Fibroblast of villous mesenchyme (primary cell): ENCODE measurements at regions not wholly inside any gene's neighbourhood (a gene's known extent, or its start where the extent isn't known, plus 50 kb on each side); places are given as distances from the start of the nearest gene placed in this dataset.

Experiments
- DNase-seq: peaks from one replicate; pipeline ENCODE4 v3.0.0-alpha.2; 2010; ENCODE audit warnings: low read depth
- H3K4me3 ChIP-seq: 2 replicates; pipeline ENCODE4 v1.5.1; 2011; ENCODE audit warnings: low read depth, mild to moderate bottlenecking, low read length
- CTCF ChIP-seq: IDR thresholded peaks from 2 replicates; pipeline ENCODE4 v1.5.1; 2012; ENCODE audit warnings: low read depth, mild to moderate bottlenecking, low read length; ENCODE audit not compliant: insufficient read depth

GRCh38 chr11:25730230-25730629 is 601.7 kb upstream of the ANO3 start:
- TF ChIP-seq CTCF = no peak
- DNase-seq = no peak
- H3K4me3 ChIP-seq = no peak overlapping the region

GRCh38 chr11:25733777-25734176 is 598.2 kb upstream of the ANO3 start:
- H3K4me3 ChIP-seq = no peak overlapping the region
- no peak for TF ChIP-seq CTCF
- no peak for DNase-seq

DNA sequence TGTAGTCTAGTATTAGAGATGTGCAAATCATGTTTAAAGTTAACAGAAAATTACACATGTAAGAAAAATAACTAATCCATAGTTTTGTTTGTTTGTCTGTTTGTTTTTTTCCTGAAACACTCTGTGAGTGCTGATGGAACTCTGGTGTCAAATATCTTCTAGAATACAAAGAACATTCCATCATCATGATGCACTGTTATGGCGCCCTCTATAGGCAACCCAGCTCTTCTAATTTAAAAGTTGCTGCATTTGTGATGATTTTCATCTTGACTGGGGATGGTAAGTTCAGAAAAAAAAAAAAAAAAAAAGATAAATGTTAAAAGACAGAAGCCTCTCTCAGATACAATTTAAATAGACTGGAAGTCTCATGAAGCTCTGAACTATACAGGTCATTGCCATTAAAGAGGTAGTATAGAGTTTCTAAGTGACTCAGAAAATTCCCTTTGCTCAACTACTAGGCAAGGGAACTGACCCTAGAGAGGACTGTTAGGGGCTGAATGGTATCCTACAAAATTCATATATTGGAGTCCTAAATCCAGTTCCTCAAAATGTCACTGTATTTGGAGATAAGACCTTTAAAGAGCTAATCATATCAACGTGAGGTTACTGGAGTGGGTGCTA is 597.2 kb upstream of the ANO3 start:
- no peak overlapping the region for H3K4me3 ChIP-seq
- TF ChIP-seq CTCF = no peak
- DNase-seq = peak; percentile 0

DNA sequence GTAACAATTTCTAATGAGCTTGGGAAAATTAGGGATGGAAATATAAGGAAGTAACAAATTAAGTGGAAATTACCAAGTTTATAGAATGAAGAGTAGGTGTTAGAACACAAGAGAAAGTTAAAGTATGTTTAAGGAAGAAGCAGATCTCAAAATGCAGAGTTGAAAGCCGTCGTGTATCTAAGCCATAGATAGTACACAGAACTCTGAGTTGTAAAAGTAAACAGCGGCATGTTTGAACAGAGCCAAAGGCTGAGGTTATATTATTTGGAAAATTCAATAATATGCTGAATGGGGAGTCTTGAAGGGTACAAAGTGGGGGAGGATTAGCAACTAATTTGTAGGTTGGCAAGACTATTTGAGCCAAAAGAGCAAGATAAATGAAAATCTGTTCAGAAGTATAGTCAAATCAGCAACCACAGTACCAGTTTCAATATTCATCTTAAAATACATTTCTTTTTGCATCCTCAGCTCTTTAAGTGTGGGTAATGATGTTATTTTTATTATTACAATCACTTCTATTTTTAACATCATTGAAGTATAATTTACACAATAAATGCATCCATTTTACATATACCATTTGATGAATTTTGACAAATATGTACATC is 594.8 kb upstream of the ANO3 start:
- no peak for TF ChIP-seq CTCF
- no peak overlapping the region for H3K4me3 ChIP-seq

DNA sequence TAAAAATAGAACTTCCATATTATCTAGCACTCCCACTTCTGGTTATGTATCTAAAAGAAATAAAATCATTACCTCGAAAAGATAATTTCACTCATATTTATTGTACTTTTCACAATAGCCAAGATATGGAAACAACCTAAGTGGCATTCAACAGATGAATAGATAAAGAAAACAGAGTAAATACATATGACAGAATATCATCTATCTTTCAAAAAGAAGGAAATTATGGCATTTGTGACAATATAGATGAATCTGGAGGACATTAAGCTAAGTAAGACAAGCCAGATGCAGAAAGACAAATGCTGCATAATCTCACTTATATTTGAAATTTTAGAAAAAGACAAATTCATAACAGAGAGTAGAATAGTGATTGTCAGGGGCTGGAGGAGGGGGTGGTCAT is 590.0 kb upstream of the ANO3 start:
- H3K4me3 ChIP-seq = no peak overlapping the region
- no peak for DNase-seq
- TF ChIP-seq CTCF = no peak

More for the DNA sequence above, 594.8 kb upstream of the ANO3 start:
- no peak for DNase-seq

DNA sequence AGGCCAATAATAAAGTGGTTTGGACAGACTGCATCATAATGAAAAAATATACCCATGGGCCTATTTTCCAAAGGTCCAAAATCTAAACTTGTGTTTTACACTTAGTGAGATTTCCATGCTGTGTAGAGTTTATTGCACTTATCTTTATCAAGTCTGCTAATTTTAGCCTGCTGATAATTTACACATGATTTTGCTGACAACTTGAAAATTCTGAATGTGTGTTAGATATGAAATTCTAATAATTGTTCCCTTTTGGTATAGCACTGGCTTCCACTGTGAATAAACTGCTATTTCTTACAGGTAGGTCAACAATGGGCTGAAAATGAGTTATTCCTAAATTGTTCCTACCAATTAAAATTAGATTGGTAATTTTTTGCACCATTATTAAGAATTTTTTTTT is 589.1 kb upstream of the ANO3 start:
- no peak overlapping the region for H3K4me3 ChIP-seq
- TF ChIP-seq CTCF = no peak
- DNase-seq = no peak

GRCh38 chr11:25755381-25755780 is 576.5 kb upstream of the ANO3 start:
- DNase-seq = no peak
- TF ChIP-seq CTCF = no peak
- no peak overlapping the region for H3K4me3 ChIP-seq
